ENCODE measurements at regions not wholly inside any gene's neighbourhood (a gene's known extent, or its start where the extent isn't known, plus 50 kb on each side); places are given as distances from the start of the nearest gene placed in this dataset.
"Not testable (repeated sequence)": the region's sequence is repeated elsewhere in the genome, so short reads cannot be mapped to it uniquely, and the experiment has no call there.

- Mint-ChIP-seq H3K9me3 (peaks cover 11% of the 10 kb centered on the region), H3K36me3 (peaks cover 13% of the 10 kb centered on the region)
- CTCF ChIA-PET; POLR2A ChIA-PET; H3K4me3 Mint-ChIP-seq; H3K4me1 Mint-ChIP-seq; DNase-seq (ENCODE audit: low spot score); ATAC-seq; H3K27ac Mint-ChIP-seq; H3K27me3 Mint-ChIP-seq (ENCODE audit: low read depth): not testable (repeated sequence)
These were observed 179.2 kb downstream of the PCDH11X start for GRCh38 chrX:91958351-91958750.

- H3K36me3 Mint-ChIP-seq; DNase-seq (ENCODE audit: low spot score); POLR2A ChIA-PET; H3K27ac Mint-ChIP-seq; H3K4me1 Mint-ChIP-seq; H3K9me3 Mint-ChIP-seq; H3K27me3 Mint-ChIP-seq (ENCODE audit: low read depth); H3K4me3 Mint-ChIP-seq; CTCF ChIA-PET: not testable (repeated sequence)
- peak; percentile 97 for ATAC-seq
These were observed 211.4 kb downstream of the PCDH11X start for GRCh38 chrX:91990541-91990940.

All from WTC11 (cell line).